Thyroid gland (tissue), 4 donors: ENCODE measurements at regions not wholly inside any gene's neighbourhood (a gene's known extent, or its start where the extent isn't known, plus 50 kb on each side); places are given as distances from the start of the nearest gene placed in this dataset.

Source experiments
- DNase-seq, 2 donors: peaks; one replicate each; pipeline ENCODE4 v3.0.0-alpha.2; 2019
- H3K27ac ChIP-seq, 3 donors: fragments of 200-600 bp; sonication (generic); 1 replicate in 2 of 3; 2 replicates in 1 of 3; pipeline ENCODE4 v1.5.1; 2016 to 2019; ENCODE audit warnings: mild to moderate bottlenecking in 1 of 3, moderate library complexity in 1 of 3
- H3K27me3 ChIP-seq: fragments of 200-600 bp; sonication (generic); one replicate; pipeline ENCODE4 v1.5.1; 2019
- H3K36me3 ChIP-seq, 2 donors: fragments of 200-600 bp; sonication (generic); one replicate each; pipeline ENCODE4 v1.5.1; 2016 to 2019
- H3K4me1 ChIP-seq, 2 donors: fragments of 200-600 bp; sonication (generic); one replicate each; pipeline ENCODE4 v1.5.1; 2017 to 2019
- H3K4me3 ChIP-seq, 3 donors: fragments of 200-600 bp; sonication (generic); replicated peaks in 1 of 3; 1 replicate in 2 of 3; 2 replicates in 1 of 3; pipeline ENCODE4 v1.5.1; 2016; ENCODE audit warnings: mild to moderate bottlenecking in 1 of 3
- H3K9me3 ChIP-seq: fragments of 200-600 bp; sonication (generic); one replicate; pipeline ENCODE4 v1.5.1; 2017
- CTCF ChIP-seq, 6 experiments: fragments of 200-600 bp in 3 of 6; fragments of 450-650 bp in 3 of 6; sonication (generic) in 3 of 6; IDR thresholded peaks; one replicate each; pipeline ENCODE4 v1.5.1; 2016 to 2019; ENCODE audit warnings: antibody characterized with exemption in 6 of 6, mild to moderate bottlenecking in 2 of 6, inconsistent platforms in 1 of 6, moderate library complexity in 1 of 6
- POLR2A ChIP-seq, 2 donors: fragments of 450-650 bp; IDR thresholded peaks; one replicate each; pipeline ENCODE4 v1.6.1; 2017; ENCODE audit warnings: antibody characterized with exemption in 2 of 2, mild to moderate bottlenecking in 2 of 2, moderate library complexity in 1 of 2
- WGBS, 2 donors: methylation state at CpG; one replicate each; pipeline ENCODE4 v1.1.5; 2017; 5-methylcytosine and 5-hydroxymethylcytosine counted together
- intact Hi-C: fragments of 100-400 bp; cut with DNase I; formaldehyde crosslinking; loops from one replicate; pipeline ENCODE4 v1.15.1; 2023

- Histone ChIP-seq H3K9me3 (no peaks in the 10 kb centered on the region), H3K27ac (no peak overlapping the region), H3K4me3 (no peak overlapping the region), H3K36me3 (no peaks in the 10 kb centered on the region), H3K27me3 (no peaks in the 10 kb centered on the region), H3K4me1 (no peaks in the 10 kb centered on the region)
- 87 to 95% methylated on average over 3 of the region's 3 CpGs for WGBS, 2 donors
- intact Hi-C loops = no loop called here
- no peak for TF ChIP-seq CTCF (IDR thresholded peaks at IDR 0.05)
- TF ChIP-seq POLR2A (IDR thresholded peaks at IDR 0.05) = no peak
- DNase-seq = no peak
These were observed 57.3 kb upstream of the POMP start for GRCh38 chr13:28601581-28601980.

GRCh38 chr13:28597641-28598040, 61.3 kb upstream of the POMP start:
- no peak overlapping the region for H3K4me3 ChIP-seq
- H3K27me3 ChIP-seq = no peaks in the 10 kb centered on the region
- no peak for DNase-seq
- no peak for TF ChIP-seq POLR2A (IDR thresholded peaks at IDR 0.05)
- no peak for TF ChIP-seq CTCF (IDR thresholded peaks at IDR 0.05)
- no peaks in the 10 kb centered on the region for H3K9me3 ChIP-seq
- WGBS, 2 donors = 66 to 82% methylated on average over 3 of the region's 3 CpGs
- no peak overlapping the region for H3K27ac ChIP-seq
- peaks cover 0 to 4% of the 10 kb centered on the region in 2 donors for H3K4me1 ChIP-seq
- H3K36me3 ChIP-seq = no peaks in the 10 kb centered on the region
- intact Hi-C loops = no loop called here

GRCh38 chr13:28590461-28590860, 68.5 kb upstream of the POMP start:
- TF ChIP-seq CTCF (IDR thresholded peaks at IDR 0.05) (no peak), POLR2A (IDR thresholded peaks at IDR 0.05) (no peak)
- Histone ChIP-seq H3K27ac (no peak overlapping the region), H3K9me3 (no peaks in the 10 kb centered on the region), H3K36me3 (no peaks in the 10 kb centered on the region), H3K27me3 (no peaks in the 10 kb centered on the region), H3K4me1 (peaks cover 0 to 4% of the 10 kb centered on the region in 2 donors), H3K4me3 (no peak overlapping the region)
- WGBS, 2 donors = 95% methylated on average over 12 of the region's 12 CpGs
- no peak for DNase-seq
- intact Hi-C loops = no loop called here

GRCh38 chr13:28588296-28588695, 70.6 kb upstream of the POMP start:
- Histone ChIP-seq H3K9me3 (no peaks in the 10 kb centered on the region), H3K27me3 (no peaks in the 10 kb centered on the region), H3K27ac (no peak overlapping the region), H3K4me1 (peaks cover 0 to 2% of the 10 kb centered on the region in 2 donors), H3K36me3 (no peaks in the 10 kb centered on the region), H3K4me3 (no peak overlapping the region)
- TF ChIP-seq CTCF (IDR thresholded peaks at IDR 0.05) (no peak), POLR2A (IDR thresholded peaks at IDR 0.05) (no peak)
- WGBS, 2 donors = 71 to 76% methylated on average over 5 of the region's 5 CpGs
- intact Hi-C loops = no loop called here
- DNase-seq = no peak

GRCh38 chr13:28587174-28587540, 71.8 kb upstream of the POMP start:
- H3K4me1 ChIP-seq = peaks cover 0 to 6% of the 10 kb centered on the region in 2 donors
- H3K36me3 ChIP-seq = no peaks in the 10 kb centered on the region
- H3K9me3 ChIP-seq = no peaks in the 10 kb centered on the region
- TF ChIP-seq CTCF (IDR thresholded peaks at IDR 0.05) = no peak
- TF ChIP-seq POLR2A (IDR thresholded peaks at IDR 0.05) = no peak
- H3K27ac ChIP-seq = no peak overlapping the region
- no peaks in the 10 kb centered on the region for H3K27me3 ChIP-seq
- intact Hi-C loops = no loop called here
- H3K4me3 ChIP-seq = no peak overlapping the region
- DNase-seq = no peak
- WGBS, 2 donors = no CpG with 5 or more reads among the region's 2 CpGs
